GM19438 (cell line): ENCODE measurements at regions not wholly inside any gene's neighbourhood (a gene's known extent, or its start where the extent isn't known, plus 50 kb on each side); places are given as distances from the start of the nearest gene placed in this dataset.

ENCODE experiments used
- ATAC-seq: cut with Tn5 transposase; IDR thresholded peaks from one replicate; pipeline ENCODE4 v1.9.1; 2021; ENCODE audit warnings: low read depth; ENCODE audit not compliant: unreplicated experiment

DNA sequence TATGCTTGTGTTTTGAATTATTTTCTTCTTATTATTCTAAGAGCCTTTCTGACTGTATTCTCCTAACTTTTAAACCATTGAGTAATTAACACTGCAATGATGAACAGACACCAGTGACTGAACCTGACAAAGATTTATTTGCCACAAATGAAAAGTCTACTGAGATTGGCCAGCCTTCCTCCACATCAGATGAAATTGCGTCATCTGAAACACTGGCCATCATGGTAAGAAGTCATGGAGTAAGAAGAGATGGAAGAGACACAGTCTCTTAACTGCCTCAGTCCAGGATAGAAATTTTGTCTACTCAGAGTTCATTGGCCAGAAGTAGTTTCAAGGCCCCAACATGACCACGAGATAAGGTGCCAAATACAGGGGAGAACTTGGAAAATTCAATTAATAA is 357.8 kb downstream of the BMPER start:
- ATAC-seq, result no peak

DNA sequence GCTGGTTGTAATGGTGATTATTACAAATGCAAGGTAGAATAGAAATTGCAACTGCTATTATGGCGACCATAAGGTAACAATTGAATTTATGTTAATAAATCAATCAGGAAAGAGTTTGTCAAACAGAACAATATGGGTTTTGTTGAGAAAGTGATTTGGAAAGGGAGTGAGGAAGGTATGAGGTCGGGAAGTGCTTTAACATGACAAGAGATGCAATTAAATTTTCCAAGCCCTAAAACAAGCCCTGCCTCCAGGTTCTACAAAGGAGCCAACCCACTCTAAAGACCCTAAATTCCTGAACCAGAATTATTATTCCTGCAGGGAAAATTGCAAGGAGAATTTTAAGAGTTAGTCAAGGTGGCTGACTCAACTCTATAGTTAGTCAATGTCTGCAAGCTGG is 363.7 kb downstream of the BMPER start:
- ATAC-seq, result no peak

DNA sequence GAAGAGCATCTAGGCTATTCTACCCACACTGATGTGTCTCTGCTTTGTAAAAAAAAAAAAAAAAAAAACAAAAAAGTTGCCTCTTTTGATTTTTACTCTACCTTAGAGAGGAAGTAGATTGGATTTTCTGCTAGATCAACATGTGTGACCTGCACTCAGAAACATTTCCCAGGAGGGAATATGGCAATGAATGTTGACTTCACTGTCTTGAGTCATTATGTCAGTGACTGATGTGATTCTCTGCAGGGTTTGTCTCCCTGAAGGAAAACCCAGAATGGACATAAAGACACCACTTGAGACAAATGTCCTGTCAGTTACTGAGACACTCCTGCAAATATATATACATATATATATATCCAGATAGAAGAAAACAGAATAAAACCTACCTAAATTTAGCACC is 370.3 kb downstream of the BMPER start:
- no peak for ATAC-seq

DNA sequence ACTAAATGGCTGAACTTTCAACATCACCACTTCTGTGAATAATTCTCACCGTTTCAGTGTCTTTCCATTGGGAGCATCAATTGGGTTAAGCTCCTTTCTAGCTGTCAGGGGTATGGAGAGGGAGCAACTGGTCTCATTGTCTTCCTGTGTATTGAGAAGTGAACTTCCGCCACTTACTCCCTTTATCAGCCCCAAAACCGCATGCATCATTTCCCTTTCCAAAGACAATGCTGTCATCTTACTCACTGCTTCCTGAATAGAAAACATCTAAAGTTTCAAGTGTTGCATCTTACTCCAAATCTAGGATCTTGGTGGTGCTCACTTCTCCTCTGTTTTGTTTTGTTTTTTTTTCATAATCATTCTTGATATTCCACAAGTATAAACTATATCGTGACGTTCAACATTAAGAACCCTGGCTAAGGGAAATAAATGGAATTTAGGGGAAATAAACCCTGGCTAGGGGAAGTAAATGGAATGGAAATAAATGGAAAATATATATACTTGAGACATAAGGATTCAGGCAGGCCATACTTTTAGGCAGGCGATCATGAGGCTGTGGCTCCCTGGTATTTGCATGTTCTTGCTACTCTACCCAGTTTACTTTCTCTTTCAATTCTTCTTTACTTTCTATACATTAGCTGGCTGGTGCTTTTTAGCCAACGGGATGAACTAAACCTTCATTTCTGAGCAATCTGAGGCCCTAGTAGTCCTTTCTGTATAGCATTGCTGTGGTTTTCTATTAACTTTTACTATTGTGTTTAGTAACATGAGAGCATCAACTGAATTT is 371.9 kb downstream of the BMPER start:
- ATAC-seq, result peak; percentile 92

DNA sequence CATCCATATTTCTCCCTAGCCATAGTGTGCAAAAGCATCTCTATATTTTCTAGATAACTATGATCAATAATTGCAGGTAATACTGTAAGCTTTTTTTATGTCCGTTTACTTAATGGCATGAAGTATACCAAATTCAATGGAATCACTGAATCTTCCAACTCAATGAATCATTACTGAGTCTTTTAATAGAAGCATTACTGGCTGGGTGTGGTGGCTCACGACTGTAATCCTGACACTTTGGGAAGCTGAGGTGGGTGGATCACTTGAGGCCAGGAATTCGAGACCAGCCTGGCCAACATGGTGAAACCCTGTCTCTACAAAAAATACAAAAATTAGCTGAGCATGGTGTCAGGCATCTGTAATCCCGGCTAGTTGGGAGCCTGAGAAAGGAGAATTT is 372.5 kb downstream of the BMPER start:
- no peak for ATAC-seq

DNA sequence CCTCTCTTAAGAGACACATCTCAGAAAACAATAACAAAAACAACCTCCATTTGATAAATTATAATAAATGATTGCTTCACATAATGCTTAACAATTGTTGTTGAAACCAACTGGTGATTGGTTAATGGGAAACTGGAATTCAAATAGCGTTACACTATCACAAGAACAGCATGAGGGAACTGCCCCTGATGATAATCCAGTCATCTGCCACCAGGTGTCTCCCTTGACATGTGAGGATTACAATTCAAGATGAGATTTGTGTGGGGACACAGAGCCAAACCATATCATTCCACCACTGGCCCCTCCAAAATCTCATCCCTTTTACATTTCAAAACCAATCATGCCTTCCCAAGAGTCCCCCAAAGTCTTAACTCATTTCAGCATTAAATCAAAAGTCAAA is 375.9 kb downstream of the BMPER start:
- ATAC-seq, result no peak

DNA sequence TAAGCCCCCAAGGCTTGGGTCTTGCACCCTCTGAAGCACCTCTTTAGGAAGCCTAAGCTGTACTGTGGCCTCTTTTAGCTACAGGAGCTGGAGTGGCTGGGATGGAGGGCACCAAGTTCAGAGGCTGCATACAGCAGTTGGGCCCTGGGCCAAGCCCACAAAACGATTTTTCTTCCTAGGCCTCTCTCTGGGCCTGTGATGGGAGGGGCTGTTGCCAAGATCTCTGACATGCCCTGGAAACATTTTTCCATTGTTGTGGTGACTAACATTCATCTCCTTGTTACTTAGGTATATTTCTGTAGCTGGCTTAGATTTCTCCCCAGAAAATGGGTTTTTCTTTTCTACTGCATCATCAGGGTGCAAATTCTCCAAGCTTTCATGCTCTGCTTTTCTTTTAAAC is 375.7 kb upstream of the NPSR1 start:
- ATAC-seq, result no peak

DNA sequence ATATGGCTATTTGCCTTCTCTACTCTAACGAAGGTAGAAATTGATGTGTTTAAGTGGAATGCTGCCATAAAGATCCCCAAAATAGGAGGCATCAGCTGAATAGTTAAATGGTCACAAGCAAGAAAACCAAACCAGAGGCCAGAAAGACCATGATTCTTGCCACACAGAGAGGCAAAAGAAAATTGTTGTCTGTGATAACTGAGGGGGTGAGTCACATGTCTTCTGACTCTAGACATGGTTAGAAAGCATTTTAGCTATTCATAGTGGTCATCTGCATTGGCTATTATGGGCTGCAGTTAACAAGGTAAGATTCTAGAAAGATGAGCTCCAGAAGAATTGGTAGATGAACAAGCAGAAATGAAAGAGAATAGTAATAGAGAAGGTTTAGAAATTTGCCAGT is 361.4 kb upstream of the NPSR1 start:
- ATAC-seq, result no peak

DNA sequence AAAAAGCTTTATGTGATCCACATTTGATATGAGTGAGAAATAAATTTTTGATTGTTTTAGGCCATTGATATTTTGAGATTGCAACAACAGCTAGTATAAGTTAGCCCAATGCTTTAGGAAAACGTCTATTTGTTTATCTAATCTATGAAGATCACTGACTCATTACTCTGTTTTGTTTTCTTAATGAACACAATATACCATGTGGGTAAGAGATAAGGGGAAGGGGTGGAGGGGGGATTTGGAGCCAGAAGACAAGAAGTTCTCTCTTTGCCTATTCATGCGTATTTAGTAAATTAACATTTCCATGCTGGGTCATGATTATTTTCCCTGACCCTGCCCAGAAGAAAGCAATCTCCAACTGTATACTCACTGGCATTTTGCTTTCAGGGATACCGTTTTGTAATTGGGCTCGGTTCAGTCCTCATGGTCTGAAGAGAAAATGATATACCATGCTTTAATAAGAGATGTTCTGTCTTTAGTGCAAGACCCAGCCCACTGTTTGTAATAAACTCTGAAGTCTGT is 359.5 kb upstream of the NPSR1 start:
- ATAC-seq, result no peak

DNA sequence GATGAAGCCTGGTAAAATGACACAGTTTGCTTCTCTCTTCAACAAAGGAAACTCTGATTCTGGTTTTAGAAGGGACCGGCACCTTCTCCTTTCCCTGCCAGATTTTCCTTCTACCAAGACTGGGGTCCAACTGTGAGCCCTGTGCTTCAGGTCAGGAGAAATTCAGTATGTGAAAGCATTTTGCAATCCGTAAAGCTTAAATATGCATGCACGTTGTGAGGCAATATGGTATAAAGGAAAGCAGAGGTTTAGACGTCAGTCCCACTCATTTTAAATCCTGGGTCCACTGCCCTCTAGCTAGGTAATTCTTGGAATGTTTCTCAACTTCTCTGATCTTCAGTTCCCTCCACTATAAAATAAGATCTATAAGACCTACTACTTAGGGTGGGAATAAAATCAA is 359.0 kb upstream of the NPSR1 start:
- no peak for ATAC-seq

DNA sequence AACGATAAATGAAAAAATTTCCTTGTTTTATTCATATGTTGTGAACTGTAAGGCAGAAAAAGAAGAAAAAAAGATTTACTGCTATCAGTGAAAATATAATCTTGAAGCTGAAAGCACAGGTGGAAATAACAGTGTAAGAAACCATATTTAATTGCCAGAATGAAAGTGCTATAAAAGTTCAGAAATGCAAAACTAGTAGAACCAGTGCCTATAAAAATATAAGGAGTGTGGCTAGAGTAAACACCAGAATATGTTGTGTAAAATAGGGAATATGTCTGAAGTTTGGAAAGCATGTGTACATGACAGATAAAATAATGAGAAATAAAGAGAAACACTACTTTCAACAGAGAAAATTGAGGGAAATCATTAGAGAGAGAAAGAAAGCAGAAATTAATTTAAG is 350.5 kb upstream of the NPSR1 start:
- ATAC-seq, result no peak

DNA sequence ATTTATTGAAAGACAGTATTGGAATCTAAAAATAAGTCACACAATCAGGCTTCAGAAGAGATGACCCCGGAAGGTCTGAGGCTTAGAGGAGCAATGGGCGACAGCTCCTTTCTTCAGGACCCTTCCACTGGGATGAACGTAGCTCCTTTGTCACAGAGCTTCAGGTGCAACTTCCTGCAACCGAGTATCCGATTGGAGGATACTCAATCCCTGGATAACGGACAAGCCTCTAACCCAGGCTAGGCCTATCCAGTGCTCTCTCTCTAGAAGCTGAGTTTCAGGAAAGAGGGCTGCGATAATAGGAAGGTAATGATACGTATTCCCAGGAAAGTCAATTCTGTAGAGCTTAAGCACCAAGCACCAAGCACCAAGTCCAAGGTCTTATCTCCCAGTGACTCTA is 349.4 kb upstream of the NPSR1 start:
- no peak for ATAC-seq

DNA sequence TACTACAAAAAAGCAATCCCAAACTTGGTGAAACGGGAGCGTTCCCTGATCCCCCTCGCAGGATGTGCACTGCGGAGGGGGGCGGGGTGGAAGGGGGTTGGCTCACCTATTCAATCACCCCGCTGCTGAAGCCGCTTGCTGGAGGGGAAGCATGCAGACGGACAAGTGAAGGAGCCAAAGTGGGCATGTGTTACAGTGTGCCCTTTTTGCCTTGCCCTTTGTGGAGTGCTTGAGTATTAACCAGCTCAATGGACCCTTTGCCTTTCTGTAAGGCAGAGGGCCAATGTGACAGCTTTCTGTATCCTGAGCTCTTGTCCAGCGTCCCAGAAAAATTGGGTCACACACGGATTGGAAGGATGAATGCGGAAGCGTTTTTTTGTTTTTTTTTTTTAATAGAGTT is 348.9 kb upstream of the NPSR1 start:
- no peak for ATAC-seq

DNA sequence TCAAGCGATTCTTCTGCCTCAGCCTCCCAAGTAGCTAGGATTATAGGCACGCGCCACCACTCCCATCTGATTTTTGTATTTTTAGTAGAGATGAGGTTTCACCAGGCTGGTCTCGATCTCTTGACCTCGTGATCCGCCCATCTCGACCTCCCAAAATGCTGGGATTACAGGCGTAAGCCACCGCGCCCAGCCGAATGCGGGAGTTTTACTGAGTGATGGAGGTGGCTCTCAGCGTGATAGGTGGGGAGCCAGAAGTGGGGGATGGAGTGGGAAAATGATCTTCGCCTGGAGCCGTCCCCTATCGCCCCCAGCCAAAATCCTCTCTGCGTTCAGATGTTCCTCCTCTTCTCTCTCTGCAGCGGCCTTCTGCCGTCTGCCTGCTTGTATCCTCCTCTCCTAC is 348.4 kb upstream of the NPSR1 start:
- no peak for ATAC-seq

DNA sequence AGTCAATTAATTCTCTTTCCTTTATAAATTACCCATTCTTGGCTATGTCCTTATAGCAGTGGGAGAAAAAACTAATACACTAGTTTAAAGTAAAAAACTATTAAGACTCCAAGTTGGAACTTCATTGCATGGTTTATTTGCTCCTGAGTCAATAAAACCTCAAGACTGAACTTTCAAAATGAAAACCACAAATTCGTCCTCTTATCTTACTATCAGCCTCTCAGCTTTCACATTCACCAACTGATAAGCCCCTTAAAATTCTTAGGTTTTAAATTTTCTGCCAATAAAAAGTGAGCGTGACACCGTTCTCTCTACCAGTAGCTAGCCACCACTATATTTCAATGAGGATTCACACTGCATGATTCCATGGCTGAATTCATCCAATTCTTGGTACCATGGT is 346.4 kb upstream of the NPSR1 start:
- no peak for ATAC-seq

DNA sequence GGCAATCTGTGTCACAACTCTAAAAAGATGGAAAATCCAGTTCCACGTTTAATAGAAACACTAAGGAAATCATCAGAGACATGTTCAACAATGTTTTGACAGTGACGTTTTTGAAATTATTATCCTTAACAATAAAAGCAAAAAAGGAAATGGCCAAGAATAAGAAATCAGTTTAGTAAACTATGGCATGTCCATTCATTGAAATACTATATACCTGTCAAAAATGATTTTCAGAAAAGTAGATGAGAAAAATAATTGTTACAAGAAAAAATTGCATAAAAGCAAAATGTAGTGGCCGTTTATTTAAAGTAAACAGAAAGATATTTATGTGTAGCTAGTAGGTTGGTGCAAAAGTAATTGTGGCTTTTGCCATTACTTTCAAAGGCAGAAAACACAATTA is 345.4 kb upstream of the NPSR1 start:
- no peak for ATAC-seq

DNA sequence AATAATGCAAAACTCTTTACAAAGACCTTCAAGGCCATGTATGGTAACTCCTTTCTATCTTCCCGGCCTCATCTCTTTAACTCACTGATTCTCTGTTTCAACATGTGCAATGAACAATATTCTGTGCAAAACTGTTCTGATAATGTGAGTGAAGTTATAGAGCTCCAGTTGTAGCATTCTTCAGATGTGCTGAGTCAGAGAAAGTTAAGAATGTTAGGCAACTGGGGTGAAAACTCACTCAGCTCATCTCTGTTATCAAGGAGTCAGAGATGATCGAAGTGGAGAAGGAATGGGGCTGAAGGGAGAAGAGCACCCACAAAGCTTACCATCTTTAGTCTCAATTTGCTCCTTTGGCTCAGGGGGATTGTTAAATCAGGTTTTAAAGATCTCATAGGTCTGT is 344.7 kb upstream of the NPSR1 start:
- ATAC-seq, result no peak

DNA sequence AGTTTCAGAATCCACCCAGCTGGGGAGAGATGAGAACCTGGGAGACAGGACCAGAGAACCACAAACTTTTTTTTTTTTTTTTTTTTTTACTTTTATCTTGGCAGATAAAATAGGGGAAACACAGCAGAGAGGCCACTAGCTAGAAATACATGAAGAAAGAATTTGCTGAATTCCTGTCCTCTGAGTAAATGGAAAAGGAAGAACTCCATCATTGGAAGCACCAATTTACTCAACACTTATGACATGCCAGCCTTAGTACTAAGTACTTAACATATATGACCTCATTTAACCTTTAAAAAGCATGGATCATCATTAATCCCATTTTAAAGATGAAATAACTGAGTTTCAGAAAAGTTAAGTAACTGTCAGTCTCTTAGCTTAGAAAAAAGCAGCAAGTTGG is 343.0 kb upstream of the NPSR1 start:
- no peak for ATAC-seq

DNA sequence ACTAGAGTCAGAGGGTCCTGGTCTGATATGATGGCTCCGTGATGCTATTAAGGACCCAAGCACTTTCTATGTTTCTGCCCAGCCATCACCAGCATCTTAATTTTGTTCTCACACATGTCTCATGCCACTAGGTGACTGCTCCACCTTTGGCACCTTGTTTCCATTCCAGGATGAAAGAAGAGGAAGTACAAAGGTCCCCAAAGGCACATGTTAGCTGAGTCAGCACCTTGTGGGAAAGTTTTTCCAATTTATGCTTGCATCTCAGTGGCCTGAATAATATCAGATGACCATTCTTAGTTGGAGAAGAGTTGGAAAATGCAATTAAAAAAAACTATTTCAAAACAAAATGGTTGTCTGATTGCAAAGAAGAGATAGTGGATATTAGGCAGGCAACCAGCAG is 341.0 kb upstream of the NPSR1 start:
- no peak for ATAC-seq

DNA sequence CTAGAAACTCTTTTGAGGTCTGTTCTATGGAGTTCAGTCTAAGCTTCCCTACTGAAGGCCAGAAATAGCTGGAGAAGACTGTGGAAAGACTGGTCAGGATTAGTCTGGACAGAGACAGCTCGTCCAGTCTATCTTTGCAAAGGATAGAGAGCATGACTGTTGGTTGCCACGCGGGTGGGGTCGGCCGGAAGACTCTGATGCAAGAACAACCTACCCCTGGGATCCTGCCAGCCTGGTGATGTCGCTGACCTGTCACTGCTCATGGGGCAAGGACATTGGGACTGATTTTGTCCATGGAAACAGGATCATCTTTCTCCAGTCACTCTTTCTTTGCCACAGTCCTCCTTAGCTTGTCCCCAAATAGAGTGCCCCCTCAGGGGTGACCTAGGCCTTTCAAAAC is 337.6 kb upstream of the NPSR1 start:
- no peak for ATAC-seq

DNA sequence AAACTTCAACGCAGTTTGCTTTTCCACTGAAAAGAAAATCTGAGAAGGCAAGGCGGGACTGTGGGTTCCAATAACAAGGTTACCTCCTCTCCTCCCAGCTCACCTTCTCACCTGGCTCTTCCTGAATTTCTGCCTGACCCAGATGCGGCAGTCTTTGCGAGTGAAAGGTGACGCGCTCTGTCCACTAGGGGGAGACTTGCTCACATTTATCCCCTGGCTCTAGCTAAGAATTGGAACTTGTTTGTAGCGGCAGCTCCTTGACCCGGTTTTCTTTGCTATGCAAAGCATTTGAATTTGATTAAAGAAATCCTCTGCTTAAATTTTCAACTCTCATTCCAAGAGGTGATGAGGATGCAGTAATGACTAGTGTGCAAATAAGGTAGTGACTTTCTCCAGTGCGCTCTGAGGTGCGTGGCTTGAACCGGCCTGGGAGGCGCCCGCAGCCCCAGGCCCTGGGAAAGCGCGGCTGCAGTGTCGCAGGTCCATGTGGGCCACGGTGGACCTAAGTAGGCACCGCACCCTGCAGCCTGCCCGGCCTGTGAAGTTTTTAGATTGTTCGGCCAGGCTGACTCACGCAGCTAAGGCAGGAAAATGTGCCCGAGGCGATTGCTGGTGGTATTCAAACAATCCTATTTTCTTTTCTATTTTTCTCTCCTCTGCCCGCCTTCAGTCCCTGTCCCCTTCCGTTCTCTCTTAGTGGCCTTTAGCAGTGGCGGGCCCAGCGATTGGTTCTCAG is 336.9 kb upstream of the NPSR1 start:
- ATAC-seq, result peak; percentile 92

DNA sequence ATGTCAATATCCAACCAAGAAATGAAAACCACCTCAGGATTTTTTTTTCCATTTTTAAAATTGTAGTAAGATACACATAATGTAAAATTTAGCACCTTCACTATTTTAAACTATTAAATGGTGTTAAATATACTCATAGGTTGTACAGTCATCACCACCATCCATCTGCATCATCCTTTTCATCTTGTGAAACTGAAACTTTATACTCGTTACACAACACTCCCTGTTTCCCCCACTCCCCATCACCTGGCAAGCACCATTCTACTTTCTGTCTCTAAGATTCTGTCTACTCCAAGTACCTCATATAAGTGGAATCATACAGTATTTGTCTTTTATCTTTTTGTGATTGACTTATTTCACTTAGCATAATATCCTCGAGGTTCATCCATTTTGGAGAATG is 335.2 kb upstream of the NPSR1 start:
- no peak for ATAC-seq
